Nephron (organoid): ENCODE measurements at regions not wholly inside any gene's neighbourhood (a gene's known extent, or its start where the extent isn't known, plus 50 kb on each side); places are given as distances from the start of the nearest gene placed in this dataset.
A peak's percentile ranks its signal among the peaks of the same experiment; 100 is the strongest.

ENCODE experiments used
- H3K27ac Mint-ChIP-seq, 3 experiments: 2 replicates each; pipeline ENCODE4 v1.8.0; 2020; ENCODE audit warnings: mixed read lengths in 3 of 3, mild to moderate bottlenecking in 2 of 3, moderate library complexity in 1 of 3
- H3K27me3 Mint-ChIP-seq: 2 replicates; pipeline ENCODE4 v1.8.0; 2021; ENCODE audit warnings: low read depth, mild to moderate bottlenecking, moderate library complexity, mixed read lengths
- H3K36me3 Mint-ChIP-seq: 2 replicates; pipeline ENCODE4 v1.8.0; 2020; ENCODE audit warnings: low read depth, mixed read lengths
- H3K4me1 Mint-ChIP-seq: 2 replicates; pipeline ENCODE4 v1.8.0; 2020; ENCODE audit warnings: mixed read lengths
- H3K4me3 Mint-ChIP-seq, 3 experiments: 2 replicates each; pipeline ENCODE4 v1.8.0; 2020; ENCODE audit warnings: mild to moderate bottlenecking in 3 of 3, mixed read lengths in 3 of 3, moderate library complexity in 2 of 3
- H3K9me3 Mint-ChIP-seq: 2 replicates; pipeline ENCODE4 v1.8.0; 2020; ENCODE audit warnings: mixed read lengths
- CTCF ChIP-seq, 3 experiments: fragments of 200-600 bp; sonication (generic); IDR thresholded peaks; one replicate each; pipeline ENCODE4 v1.5.0; 2021; ENCODE audit warnings: antibody characterized with exemption in 3 of 3; ENCODE audit not compliant: unreplicated experiment in 3 of 3

- H3K27me3 Mint-ChIP-seq = peaks cover 4% of the 10 kb centered on the region
- no peaks in the 10 kb centered on the region for H3K9me3 Mint-ChIP-seq
- peaks cover 20% of the 10 kb centered on the region for H3K4me1 Mint-ChIP-seq
- no peak overlapping the region for H3K4me3 Mint-ChIP-seq
- no peak overlapping the region for H3K27ac Mint-ChIP-seq
- H3K36me3 Mint-ChIP-seq = no peaks in the 10 kb centered on the region
- no peak for TF ChIP-seq CTCF (IDR thresholded peaks at IDR 0.05; ENCODE audit: unreplicated experiment in 3 of 3)
Observed at GRCh38 chr1:94612525-94613204, 71.1 kb upstream of the F3 start.

GRCh38 chr1:94611681-94612475, 70.3 kb upstream of the F3 start:
- H3K4me1 Mint-ChIP-seq = peaks cover 20% of the 10 kb centered on the region
- no peaks in the 10 kb centered on the region for H3K9me3 Mint-ChIP-seq
- no peak overlapping the region for H3K4me3 Mint-ChIP-seq
- peaks cover 4% of the 10 kb centered on the region for H3K27me3 Mint-ChIP-seq
- H3K36me3 Mint-ChIP-seq = no peaks in the 10 kb centered on the region
- no peak overlapping the region for H3K27ac Mint-ChIP-seq
- TF ChIP-seq CTCF (IDR thresholded peaks at IDR 0.05; ENCODE audit: unreplicated experiment in 3 of 3) = no peak

GRCh38 chr1:94609619-94610018, 68.1 kb upstream of the F3 start:
- Mint-ChIP-seq H3K27ac (peak overlapping the region; percentile 28 to 87 (median 81)), H3K9me3 (no peaks in the 10 kb centered on the region), H3K4me1 (peaks cover 15% of the 10 kb centered on the region), H3K4me3 (no peak overlapping the region), H3K36me3 (no peaks in the 10 kb centered on the region), H3K27me3 (peaks cover 4% of the 10 kb centered on the region)
- no peak for TF ChIP-seq CTCF (IDR thresholded peaks at IDR 0.05; ENCODE audit: unreplicated experiment in 3 of 3)

- Mint-ChIP-seq H3K27me3 (peaks cover 4% of the 10 kb centered on the region), H3K36me3 (no peaks in the 10 kb centered on the region), H3K4me1 (peaks cover 13% of the 10 kb centered on the region), H3K9me3 (no peaks in the 10 kb centered on the region), H3K27ac (peak overlapping the region; percentile 28 to 90 (median 83)), H3K4me3 (no peak overlapping the region)
- TF ChIP-seq CTCF (IDR thresholded peaks at IDR 0.05; ENCODE audit: unreplicated experiment in 3 of 3) = no peak
Observed at GRCh38 chr1:94608852-94609530, 67.4 kb upstream of the F3 start.

GRCh38 chr1:94608142-94608851, 66.7 kb upstream of the F3 start:
- Mint-ChIP-seq H3K36me3 (no peaks in the 10 kb centered on the region), H3K4me3 (no peak overlapping the region), H3K4me1 (peaks cover 13% of the 10 kb centered on the region), H3K9me3 (no peaks in the 10 kb centered on the region), H3K27ac (peak overlapping the region in 2 of 3 experiments; percentile 83 to 90), H3K27me3 (peaks cover 4% of the 10 kb centered on the region)
- TF ChIP-seq CTCF (IDR thresholded peaks at IDR 0.05; ENCODE audit: unreplicated experiment in 3 of 3) = no peak
